Hepatocyte (in vitro differentiated cells): ENCODE measurements at regions not wholly inside any gene's neighbourhood (a gene's known extent, or its start where the extent isn't known, plus 50 kb on each side); places are given as distances from the start of the nearest gene placed in this dataset.

ENCODE experiments used
- CTCF ChIP-seq: fragments of 200-600 bp; sonication (generic); IDR thresholded peaks from 2 replicates; pipeline ENCODE4 v1.5.1; 2016; ENCODE audit warnings: antibody characterized with exemption, mild to moderate bottlenecking; ENCODE audit not compliant: poor library complexity
- EZH2 ChIP-seq: fragments of 200-600 bp; sonication (generic); IDR thresholded peaks from 2 replicates; pipeline ENCODE4 v1.6.1; 2016; ENCODE audit warnings: antibody characterized with exemption, mild to moderate bottlenecking, borderline replicate concordance

DNA sequence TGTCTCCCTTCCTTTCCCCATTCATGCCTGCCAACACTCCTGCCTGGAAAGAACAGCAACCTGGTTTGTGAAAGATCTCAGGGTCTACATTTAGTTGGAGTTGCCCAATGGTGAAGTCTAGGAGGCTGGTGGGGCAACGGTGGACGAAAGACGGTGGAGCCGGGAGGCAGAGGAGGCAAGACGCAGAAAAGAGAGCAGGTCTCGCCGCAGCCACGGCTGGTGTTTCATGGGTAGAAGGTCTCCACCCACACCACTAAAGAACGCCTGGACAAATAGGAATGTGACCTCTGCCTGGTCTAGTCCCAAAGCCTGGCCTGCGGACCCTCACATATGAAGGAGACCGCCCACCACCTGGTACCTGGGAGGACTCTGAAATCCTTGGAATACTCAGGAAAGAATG lies 185.6 kb downstream of the ALG10 start:
- TF ChIP-seq CTCF: no peak
- no peak for TF ChIP-seq EZH2
